ENCODE measurements at regions not wholly inside any gene's neighbourhood (a gene's known extent, or its start where the extent isn't known, plus 50 kb on each side); places are given as distances from the start of the nearest gene placed in this dataset.

GRCh38 chr22:49199224-49199623 is 628.4 kb downstream of the BRD1 start:
- DNase-seq: no peak

- DNase-seq: no peak
Measured at GRCh38 chr22:49198705-49199084, 629.0 kb downstream of the BRD1 start.

- DNase-seq: no peak
Measured at GRCh38 chr22:49197986-49198704, 629.5 kb downstream of the BRD1 start.

- no peak for DNase-seq
Measured at GRCh38 chr22:49197505-49197904, 630.2 kb downstream of the BRD1 start.

GRCh38 chr22:49196046-49196511 is 631.6 kb downstream of the BRD1 start:
- DNase-seq: no peak

GRCh38 chr22:49195636-49196035 is 632.0 kb downstream of the BRD1 start:
- no peak for DNase-seq

GRCh38 chr22:49193901-49194465 is 633.7 kb downstream of the BRD1 start:
- DNase-seq: no peak

- no peak for DNase-seq
Measured at GRCh38 chr22:49193348-49193747, 634.3 kb downstream of the BRD1 start.

GRCh38 chr22:49192857-49193250 is 634.8 kb downstream of the BRD1 start:
- DNase-seq: no peak

- no peak for DNase-seq
Measured at GRCh38 chr22:49192180-49192856, 635.4 kb downstream of the BRD1 start.

GRCh38 chr22:49191506-49191980 is 636.1 kb downstream of the BRD1 start:
- no peak for DNase-seq

- no peak for DNase-seq
Measured at GRCh38 chr22:49190816-49191505, 636.7 kb downstream of the BRD1 start.

- DNase-seq: no peak
Measured at GRCh38 chr22:49189871-49190270, 637.8 kb downstream of the BRD1 start.

GRCh38 chr22:49188591-49188990 is 639.1 kb downstream of the BRD1 start:
- no peak for DNase-seq

GRCh38 chr22:49188091-49188490 is 639.6 kb downstream of the BRD1 start:
- no peak for DNase-seq

- DNase-seq: no peak
Measured at GRCh38 chr22:49186762-49187161, 640.9 kb downstream of the BRD1 start.

- DNase-seq: no peak
Measured at GRCh38 chr22:49186293-49186692, 641.4 kb downstream of the BRD1 start.

- no peak for DNase-seq
Measured at GRCh38 chr22:49185312-49185969, 642.2 kb downstream of the BRD1 start.

- no peak for DNase-seq
Measured at GRCh38 chr22:49184736-49185135, 642.9 kb downstream of the BRD1 start.

GRCh38 chr22:49183826-49184216 is 643.9 kb downstream of the BRD1 start:
- no peak for DNase-seq

GRCh38 chr22:49183208-49183825 is 644.4 kb downstream of the BRD1 start:
- no peak for DNase-seq

- DNase-seq: no peak
Measured at GRCh38 chr22:49182416-49182815, 645.3 kb downstream of the BRD1 start.

Measured in stimulated activated CD4-positive, alpha-beta T cell treated with anti-CD3 and anti-CD28 coated beads, Interleukin-12 subunit alpha, Interleukin-12 subunit beta, amount 100 ng/mL, for 4 hours (primary cell).